ENCODE measurements at regions not wholly inside any gene's neighbourhood (a gene's known extent, or its start where the extent isn't known, plus 50 kb on each side); places are given as distances from the start of the nearest gene placed in this dataset.

DNA sequence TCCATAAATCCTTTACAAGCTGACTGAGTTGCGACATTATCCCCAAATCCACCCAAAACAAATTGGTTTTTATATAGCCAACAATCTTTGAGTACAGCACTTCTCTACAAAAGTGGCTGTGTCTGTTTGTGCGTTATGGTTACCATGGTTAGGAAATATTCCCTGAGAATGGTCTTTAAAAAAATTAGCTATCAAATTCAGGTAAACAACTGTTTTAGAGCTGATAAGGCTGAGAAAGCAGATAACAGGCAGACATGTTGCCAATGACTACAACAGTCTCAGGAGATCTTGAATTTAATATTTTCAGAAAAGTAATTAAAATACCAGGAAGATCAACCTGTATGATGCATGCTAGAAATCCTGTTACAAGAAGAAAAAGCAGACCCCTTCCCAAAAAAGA lies 248.0 kb downstream of the RASSF9 start:
- no peaks in the 10 kb centered on the region for H3K27me3 Mint-ChIP-seq (ENCODE audit: unreplicated experiment)
- DNase-seq = no peak
- TF ChIP-seq, protein P1, sequence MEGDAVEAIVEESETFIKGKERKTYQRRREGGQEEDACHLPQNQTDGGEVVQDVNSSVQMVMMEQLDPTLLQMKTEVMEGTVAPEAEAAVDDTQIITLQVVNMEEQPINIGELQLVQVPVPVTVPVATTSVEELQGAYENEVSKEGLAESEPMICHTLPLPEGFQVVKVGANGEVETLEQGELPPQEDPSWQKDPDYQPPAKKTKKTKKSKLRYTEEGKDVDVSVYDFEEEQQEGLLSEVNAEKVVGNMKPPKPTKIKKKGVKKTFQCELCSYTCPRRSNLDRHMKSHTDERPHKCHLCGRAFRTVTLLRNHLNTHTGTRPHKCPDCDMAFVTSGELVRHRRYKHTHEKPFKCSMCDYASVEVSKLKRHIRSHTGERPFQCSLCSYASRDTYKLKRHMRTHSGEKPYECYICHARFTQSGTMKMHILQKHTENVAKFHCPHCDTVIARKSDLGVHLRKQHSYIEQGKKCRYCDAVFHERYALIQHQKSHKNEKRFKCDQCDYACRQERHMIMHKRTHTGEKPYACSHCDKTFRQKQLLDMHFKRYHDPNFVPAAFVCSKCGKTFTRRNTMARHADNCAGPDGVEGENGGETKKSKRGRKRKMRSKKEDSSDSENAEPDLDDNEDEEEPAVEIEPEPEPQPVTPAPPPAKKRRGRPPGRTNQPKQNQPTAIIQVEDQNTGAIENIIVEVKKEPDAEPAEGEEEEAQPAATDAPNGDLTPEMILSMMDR (IDR thresholded peaks at IDR 0.05; ENCODE audit: unreplicated experiment) = no peak
- H3K4me1 Mint-ChIP-seq (ENCODE audit: low read depth, unreplicated experiment) = no peaks in the 10 kb centered on the region
- CTCF ChIA-PET = interaction anchor here (0.6 kb wide), 1 partner anchor 20 kb away, joined by 3 read pairs; no protein-coding TSS in a partner anchor
- no peaks in the 10 kb centered on the region for H3K36me3 Mint-ChIP-seq (ENCODE audit: insufficient read depth, unreplicated experiment)
- H3K9me3 Mint-ChIP-seq (ENCODE audit: low read depth, unreplicated experiment) = peaks cover 8% of the 10 kb centered on the region
- BruUV-seq (replicated peaks) = no TSS peak
- H3K27ac Mint-ChIP-seq (ENCODE audit: unreplicated experiment) = no peak overlapping the region
- intact Hi-C loops (cut with micrococcal nuclease; ENCODE audit: unreplicated experiment) = no loop called here
- H3K4me3 Mint-ChIP-seq (ENCODE audit: low read depth, unreplicated experiment) = no peak overlapping the region

- no peaks in the 10 kb centered on the region for H3K27me3 Mint-ChIP-seq (ENCODE audit: unreplicated experiment)
- H3K27ac Mint-ChIP-seq (ENCODE audit: unreplicated experiment) = no peak overlapping the region
- CTCF ChIA-PET = no interaction called here
- TF ChIP-seq, protein P1 (IDR thresholded peaks at IDR 0.05; ENCODE audit: unreplicated experiment) = no peak
- no peaks in the 10 kb centered on the region for H3K36me3 Mint-ChIP-seq (ENCODE audit: insufficient read depth, unreplicated experiment)
- no peak for DNase-seq
- intact Hi-C loops (cut with micrococcal nuclease; ENCODE audit: unreplicated experiment) = no loop called here
- no peak overlapping the region for H3K4me3 Mint-ChIP-seq (ENCODE audit: low read depth, unreplicated experiment)
- BruUV-seq (replicated peaks) = no TSS peak
- H3K9me3 Mint-ChIP-seq (ENCODE audit: low read depth, unreplicated experiment) = peaks cover 4% of the 10 kb centered on the region
- no peaks in the 10 kb centered on the region for H3K4me1 Mint-ChIP-seq (ENCODE audit: low read depth, unreplicated experiment)
Measured at GRCh38 chr12:85600841-85601240, 235.4 kb downstream of the RASSF9 start.

GRCh38 chr12:85603556-85603955 lies 232.7 kb downstream of the RASSF9 start:
- Mint-ChIP-seq H3K27ac (ENCODE audit: unreplicated experiment) (no peak overlapping the region), H3K27me3 (ENCODE audit: unreplicated experiment) (no peaks in the 10 kb centered on the region), H3K36me3 (ENCODE audit: insufficient read depth, unreplicated experiment) (no peaks in the 10 kb centered on the region), H3K9me3 (ENCODE audit: low read depth, unreplicated experiment) (no peaks in the 10 kb centered on the region), H3K4me3 (ENCODE audit: low read depth, unreplicated experiment) (no peak overlapping the region), H3K4me1 (ENCODE audit: low read depth, unreplicated experiment) (no peaks in the 10 kb centered on the region)
- BruUV-seq (replicated peaks) = no TSS peak
- CTCF ChIA-PET = no interaction called here
- TF ChIP-seq, protein P1 (IDR thresholded peaks at IDR 0.05; ENCODE audit: unreplicated experiment) = no peak
- DNase-seq = no peak
- intact Hi-C loops (cut with micrococcal nuclease; ENCODE audit: unreplicated experiment) = no loop called here

DNA sequence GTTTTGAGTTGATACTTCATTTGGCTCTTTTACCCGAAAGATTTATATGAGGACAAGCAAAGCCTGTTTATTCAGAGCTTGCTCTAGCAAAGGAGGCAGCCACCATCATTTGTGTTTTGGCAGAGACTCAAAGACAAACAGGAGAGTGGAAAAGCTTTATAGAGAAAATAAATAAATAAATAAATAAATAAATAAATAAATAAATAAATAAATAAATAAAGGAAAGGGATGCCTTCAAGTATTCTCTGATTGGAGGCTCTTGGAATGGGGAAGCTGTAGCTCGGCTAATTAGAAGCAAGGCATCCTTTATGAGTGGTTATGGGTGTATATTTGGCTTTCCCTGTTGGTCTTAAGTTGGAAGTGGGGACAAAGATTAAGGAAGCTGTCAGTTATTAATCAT lies 229.8 kb downstream of the RASSF9 start:
- TF ChIP-seq, protein P1 (IDR thresholded peaks at IDR 0.05; ENCODE audit: unreplicated experiment) = no peak
- no peaks in the 10 kb centered on the region for H3K4me1 Mint-ChIP-seq (ENCODE audit: low read depth, unreplicated experiment)
- intact Hi-C loops (cut with micrococcal nuclease; ENCODE audit: unreplicated experiment) = no loop called here
- H3K27me3 Mint-ChIP-seq (ENCODE audit: unreplicated experiment) = no peaks in the 10 kb centered on the region
- H3K27ac Mint-ChIP-seq (ENCODE audit: unreplicated experiment) = no peak overlapping the region
- H3K4me3 Mint-ChIP-seq (ENCODE audit: low read depth, unreplicated experiment) = no peak overlapping the region
- H3K9me3 Mint-ChIP-seq (ENCODE audit: low read depth, unreplicated experiment) = no peaks in the 10 kb centered on the region
- DNase-seq = no peak
- CTCF ChIA-PET = interaction anchor here (0.7 kb wide), 1 partner anchor 67 kb away, joined by 3 read pairs; no protein-coding TSS in a partner anchor
- H3K36me3 Mint-ChIP-seq (ENCODE audit: insufficient read depth, unreplicated experiment) = no peaks in the 10 kb centered on the region
- BruUV-seq (replicated peaks) = no TSS peak

All from Calu3 (cell line).